GM21526 (cell line): ENCODE measurements at regions not wholly inside any gene's neighbourhood (a gene's known extent, or its start where the extent isn't known, plus 50 kb on each side); places are given as distances from the start of the nearest gene placed in this dataset.
"Not testable (repeated sequence)": the region's sequence is repeated elsewhere in the genome, so short reads cannot be mapped to it uniquely, and the experiment has no call there.

Source experiments
- ATAC-seq: cut with Tn5 transposase; IDR thresholded peaks from one replicate; pipeline ENCODE4 v1.9.1; 2021; ENCODE audit warnings: moderate library complexity; ENCODE audit not compliant: unreplicated experiment, low FRiP score

DNA sequence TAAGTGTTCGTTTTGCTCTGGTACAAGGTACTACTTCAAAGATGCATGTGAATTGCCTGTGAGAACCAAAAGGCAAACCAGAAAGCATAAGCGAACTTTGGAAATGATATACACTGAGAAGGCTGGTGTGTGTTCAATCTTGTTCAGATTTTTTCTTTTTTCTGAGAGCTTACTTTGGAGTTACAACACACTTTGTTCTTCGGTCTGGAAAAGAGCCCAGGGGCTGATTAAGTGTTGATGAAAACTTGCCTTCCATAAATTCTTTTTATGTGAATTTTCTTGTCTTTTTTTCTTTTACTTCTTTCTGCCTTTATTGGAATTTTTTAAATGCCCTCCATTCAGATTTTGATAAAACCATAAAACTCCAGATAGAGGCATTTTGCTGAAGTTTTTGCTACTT, 395.1 kb upstream of the SASH1 start:
- ATAC-seq = no peak

- no peak for ATAC-seq
These were observed 392.5 kb upstream of the SASH1 start for GRCh38 chr6:147949981-147950622.

- no peak for ATAC-seq
These were observed 392.0 kb upstream of the SASH1 start for GRCh38 chr6:147950623-147950987.

DNA sequence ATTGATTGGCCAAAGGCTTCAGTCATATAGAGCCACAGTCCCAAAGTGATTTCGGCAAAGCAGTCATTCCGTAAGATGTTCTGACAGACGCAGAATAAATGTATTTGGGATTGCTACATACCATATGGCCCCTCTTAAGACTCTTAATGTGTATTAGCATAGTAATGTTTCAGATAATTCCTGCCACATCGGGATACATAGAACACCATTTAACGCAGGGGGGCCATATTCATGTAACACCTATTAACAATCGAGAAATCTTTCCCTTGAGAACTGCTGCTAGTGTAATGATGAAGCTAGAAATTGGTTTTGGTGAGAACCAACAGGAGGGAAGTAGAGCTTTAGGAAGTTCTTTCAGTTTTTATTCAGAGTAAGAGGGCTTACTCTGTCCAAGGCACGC, 390.9 kb upstream of the SASH1 start:
- ATAC-seq = no peak

GRCh38 chr6:147954938-147955337, 387.7 kb upstream of the SASH1 start:
- ATAC-seq = no peak

DNA sequence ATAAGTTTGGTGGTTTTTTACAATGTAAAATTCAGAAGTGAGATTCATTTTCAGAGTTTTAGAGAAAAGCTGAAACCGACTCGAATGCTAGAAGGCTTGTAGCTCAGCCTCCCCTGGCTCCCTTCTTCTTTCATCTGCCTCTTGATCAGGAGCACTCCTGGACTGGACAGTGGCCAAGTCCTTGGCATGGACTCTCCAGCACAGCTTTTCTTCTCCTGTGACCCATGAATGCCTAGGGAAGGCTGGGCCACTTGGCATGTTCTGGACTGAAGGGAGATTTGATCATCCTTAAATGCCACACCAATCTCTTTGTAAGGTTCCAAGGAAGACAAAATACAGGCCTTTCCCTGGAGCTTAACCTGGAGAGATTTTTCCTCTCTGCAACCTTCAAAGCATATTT, 384.0 kb upstream of the SASH1 start:
- ATAC-seq = no peak

DNA sequence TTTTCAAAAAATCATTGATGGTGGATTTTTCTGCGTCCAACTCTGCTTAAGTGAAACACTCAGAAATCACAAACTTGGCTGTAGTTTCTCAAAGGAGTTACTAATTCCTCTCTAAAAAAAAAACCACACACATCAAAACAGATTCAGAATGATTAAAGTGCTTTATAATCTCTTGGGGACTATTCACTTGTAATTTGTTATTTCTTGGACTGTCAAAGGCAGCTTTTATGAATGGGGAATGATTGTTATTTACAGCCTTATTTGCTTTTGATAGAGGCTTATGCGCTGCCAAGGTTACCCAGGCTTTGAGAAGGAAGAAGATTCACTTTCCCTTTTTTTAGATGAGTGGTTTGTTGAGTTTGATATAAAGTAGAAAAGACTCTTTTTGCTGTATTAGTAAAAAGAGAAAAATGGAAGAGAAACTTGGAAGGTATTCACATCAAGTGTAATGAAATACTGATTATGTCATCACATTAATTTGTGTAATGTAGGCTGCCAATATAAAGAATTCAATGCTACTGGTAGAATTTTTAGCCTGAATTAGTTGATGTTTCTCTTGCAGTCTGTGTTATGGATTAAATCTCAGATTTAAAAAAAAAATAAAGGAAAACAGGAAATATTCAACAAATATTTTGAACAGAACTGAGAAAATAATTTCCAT, 381.0 kb upstream of the SASH1 start:
- ATAC-seq = no peak

- not testable (repeated sequence) for ATAC-seq
These were observed 377.2 kb upstream of the SASH1 start for GRCh38 chr6:147965448-147965847.

GRCh38 chr6:147970970-147971369, 371.7 kb upstream of the SASH1 start:
- ATAC-seq = no peak

DNA sequence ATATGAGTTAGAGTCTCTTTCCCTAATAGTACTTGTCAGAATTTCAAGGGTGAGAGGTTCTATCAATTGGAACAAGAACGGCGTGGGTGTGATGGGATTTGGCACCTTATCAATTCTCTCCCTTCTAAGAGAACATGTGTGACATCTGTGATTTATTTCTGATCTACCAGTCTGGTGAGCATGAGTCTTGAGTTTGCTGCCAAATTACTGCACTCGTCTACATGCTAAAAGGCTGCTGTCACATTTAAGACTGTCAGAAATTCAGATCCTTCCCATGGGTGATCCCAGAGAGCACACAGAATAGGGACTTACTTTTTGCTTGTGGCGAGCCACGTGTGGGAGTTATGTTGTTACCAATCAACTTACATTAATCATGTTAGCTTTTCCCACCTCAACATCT, 370.2 kb upstream of the SASH1 start:
- ATAC-seq = no peak

- ATAC-seq = no peak
These were observed 368.8 kb upstream of the SASH1 start for GRCh38 chr6:147973806-147974205.

- ATAC-seq = no peak
These were observed 368.3 kb upstream of the SASH1 start for GRCh38 chr6:147974376-147974775.

GRCh38 chr6:147977851-147978465, 364.7 kb upstream of the SASH1 start:
- no peak for ATAC-seq

- ATAC-seq = no peak
These were observed 362.7 kb upstream of the SASH1 start for GRCh38 chr6:147979966-147980365.

- ATAC-seq = no peak
These were observed 358.9 kb upstream of the SASH1 start for GRCh38 chr6:147983581-147984366.

DNA sequence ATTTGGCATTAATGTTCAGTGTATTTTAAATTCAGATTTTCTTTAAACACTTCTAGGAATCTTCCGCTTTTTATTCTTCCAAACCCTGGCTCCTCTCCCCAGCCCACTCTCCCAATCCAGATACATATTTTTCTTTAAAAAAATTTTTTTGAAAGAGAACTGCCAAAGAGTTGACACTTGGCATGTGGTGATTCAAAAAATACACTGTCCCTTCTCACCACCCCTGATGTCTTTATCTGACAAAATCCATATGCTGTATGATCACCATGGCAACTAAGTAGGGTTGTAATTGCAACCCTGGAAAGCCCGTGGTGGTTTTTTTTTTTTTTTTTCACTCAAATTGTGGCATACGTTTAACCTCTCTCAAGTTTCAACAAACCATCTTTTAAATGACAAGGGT, 355.8 kb upstream of the SASH1 start:
- no peak for ATAC-seq

GRCh38 chr6:147990159-147990558, 352.5 kb upstream of the SASH1 start:
- ATAC-seq = no peak

GRCh38 chr6:147991961-147992360, 350.7 kb upstream of the SASH1 start:
- ATAC-seq = no peak

GRCh38 chr6:147999001-147999540, 343.6 kb upstream of the SASH1 start:
- ATAC-seq = no peak

- no peak for ATAC-seq
These were observed 340.6 kb upstream of the SASH1 start for GRCh38 chr6:148001844-148002642.
